Transverse colon (tissue), 4 donors: ENCODE measurements at regions not wholly inside any gene's neighbourhood (a gene's known extent, or its start where the extent isn't known, plus 50 kb on each side); places are given as distances from the start of the nearest gene placed in this dataset.

Experiments
- CTCF ChIP-seq, 5 experiments: fragments of 200-600 bp in 3 of 5; fragments of 450-650 bp in 2 of 5; sonication (generic) in 3 of 5; IDR thresholded peaks; 1 replicate in 2 of 5; 2 replicates in 3 of 5; pipeline ENCODE4 v1.5.1; 2016 to 2017; ENCODE audit warnings: antibody characterized with exemption in 5 of 5, inconsistent platforms in 3 of 5, mild to moderate bottlenecking in 2 of 5, moderate library complexity in 1 of 5
- POLR2A ChIP-seq: fragments of 450-650 bp; IDR thresholded peaks from one replicate; pipeline ENCODE4 v1.6.1; 2016; ENCODE audit warnings: antibody characterized with exemption, mild to moderate bottlenecking, moderate library complexity
- POLR2AphosphoS5 ChIP-seq, 3 donors: sonication (generic); formaldehyde crosslinking; IDR thresholded peaks; one replicate each; pipeline ENCODE4 v1.6.1; 2016; ENCODE audit warnings: antibody characterized with exemption in 3 of 3

GRCh38 chr22:49692499-49693225 is 135.0 kb downstream of the BRD1 start:
- TF ChIP-seq POLR2A, result no peak
- TF ChIP-seq CTCF (IDR thresholded peaks at IDR 0.05), result no peak
- TF ChIP-seq POLR2AphosphoS5 (IDR thresholded peaks at IDR 0.05), result no peak
